ENCODE measurements at regions not wholly inside any gene's neighbourhood (a gene's known extent, or its start where the extent isn't known, plus 50 kb on each side); places are given as distances from the start of the nearest gene placed in this dataset.

DNA sequence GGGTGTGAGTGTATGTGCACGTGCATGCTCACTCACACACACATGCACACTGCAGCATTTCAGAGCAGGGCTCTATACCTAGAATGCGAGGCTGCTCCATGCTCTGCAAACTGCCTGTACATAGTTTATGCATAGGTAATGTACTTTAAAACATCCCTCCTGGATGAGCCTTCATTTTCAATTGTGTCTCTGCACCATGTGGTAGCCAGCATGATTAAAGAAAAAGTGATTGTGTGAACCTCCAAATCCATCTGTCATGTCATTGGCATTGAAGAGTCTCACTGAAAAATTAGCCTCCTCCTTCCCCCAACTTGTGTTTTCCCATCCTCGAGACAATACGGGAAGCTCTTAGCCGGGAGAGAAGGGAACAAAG, 120.9 kb upstream of the SPATS2L start:
- TF ChIP-seq EZH2 (IDR thresholded peaks at IDR 0.05; ENCODE audit: borderline replicate concordance, low read length): no peak
- TF ChIP-seq, protein P1, sequence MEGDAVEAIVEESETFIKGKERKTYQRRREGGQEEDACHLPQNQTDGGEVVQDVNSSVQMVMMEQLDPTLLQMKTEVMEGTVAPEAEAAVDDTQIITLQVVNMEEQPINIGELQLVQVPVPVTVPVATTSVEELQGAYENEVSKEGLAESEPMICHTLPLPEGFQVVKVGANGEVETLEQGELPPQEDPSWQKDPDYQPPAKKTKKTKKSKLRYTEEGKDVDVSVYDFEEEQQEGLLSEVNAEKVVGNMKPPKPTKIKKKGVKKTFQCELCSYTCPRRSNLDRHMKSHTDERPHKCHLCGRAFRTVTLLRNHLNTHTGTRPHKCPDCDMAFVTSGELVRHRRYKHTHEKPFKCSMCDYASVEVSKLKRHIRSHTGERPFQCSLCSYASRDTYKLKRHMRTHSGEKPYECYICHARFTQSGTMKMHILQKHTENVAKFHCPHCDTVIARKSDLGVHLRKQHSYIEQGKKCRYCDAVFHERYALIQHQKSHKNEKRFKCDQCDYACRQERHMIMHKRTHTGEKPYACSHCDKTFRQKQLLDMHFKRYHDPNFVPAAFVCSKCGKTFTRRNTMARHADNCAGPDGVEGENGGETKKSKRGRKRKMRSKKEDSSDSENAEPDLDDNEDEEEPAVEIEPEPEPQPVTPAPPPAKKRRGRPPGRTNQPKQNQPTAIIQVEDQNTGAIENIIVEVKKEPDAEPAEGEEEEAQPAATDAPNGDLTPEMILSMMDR (IDR thresholded peaks at IDR 0.05; ENCODE audit: low read length): no peak

Data from OCI-LY1 (cell line).